Heart left ventricle (tissue), 16 donors: ENCODE measurements at regions not wholly inside any gene's neighbourhood (a gene's known extent, or its start where the extent isn't known, plus 50 kb on each side); places are given as distances from the start of the nearest gene placed in this dataset.
"Not testable (repeated sequence)": the region's sequence is repeated elsewhere in the genome, so short reads cannot be mapped to it uniquely, and the experiment has no call there.

Source experiments
- ATAC-seq, 4 donors: fragments of 200-7000 bp; cut with Tn5 transposase; one replicate each; pipeline ENCODE4 v1.9.1; 2020 to 2022; ENCODE audit warnings: moderate library complexity in 4 of 4, mild to moderate bottlenecking in 3 of 4, moderate number of reproducible peaks in 1 of 4
- DNase-seq, 5 donors: peaks; one replicate each; pipeline ENCODE4 v3.0.0-alpha.2; 2020
- H3K27ac ChIP-seq, 12 donors: fragments of 200-600 bp; sonication (generic) in 4 of 12; one replicate each; pipeline versions ENCODE4 v1.5.0 to v1.8.0; 2016 to 2022; ENCODE audit warnings: mild to moderate bottlenecking in 2 of 12
- H3K27me3 ChIP-seq, 9 donors: fragments of 200-600 bp; sonication (generic) in 2 of 9; one replicate each; pipeline versions ENCODE4 v1.5.1 to v1.8.0; 2016 to 2022; ENCODE audit warnings: mild to moderate bottlenecking in 3 of 9
- H3K36me3 ChIP-seq, 9 donors: fragments of 200-600 bp; sonication (generic) in 2 of 9; one replicate each; pipeline versions ENCODE4 v1.5.0 to v1.8.0; 2018 to 2022; ENCODE audit warnings: mild to moderate bottlenecking in 2 of 9
- H3K4me1 ChIP-seq, 12 donors: fragments of 200-600 bp; sonication (generic) in 4 of 12; one replicate each; pipeline versions ENCODE4 v1.5.0 to v1.8.0; 2016 to 2022; ENCODE audit warnings: mild to moderate bottlenecking in 3 of 12
- H3K4me3 ChIP-seq, 12 donors: fragments of 200-600 bp; sonication (generic) in 4 of 12; one replicate each; pipeline versions ENCODE4 v1.5.0 to v1.8.0; 2017 to 2022; ENCODE audit warnings: mild to moderate bottlenecking in 9 of 12, moderate library complexity in 4 of 12
- H3K9me3 ChIP-seq, 12 donors: fragments of 200-600 bp; sonication (generic) in 4 of 12; one replicate each; pipeline versions ENCODE4 v1.5.0 to v1.8.0; 2016 to 2022; ENCODE audit warnings: mild to moderate bottlenecking in 1 of 12
- CTCF ChIP-seq, 12 donors: fragments of 200-600 bp; sonication (generic) in 4 of 12; IDR thresholded peaks; one replicate each; pipeline versions ENCODE4 v1.5.0 to v1.8.0; 2018 to 2022; ENCODE audit warnings: antibody characterized with exemption in 12 of 12, mild to moderate bottlenecking in 5 of 12
- POLR2A ChIP-seq, 2 donors: fragments of 450-650 bp; IDR thresholded peaks; one replicate each; pipeline ENCODE4 v1.6.1; 2017; ENCODE audit warnings: antibody characterized with exemption in 2 of 2, mild to moderate bottlenecking in 2 of 2, moderate library complexity in 2 of 2
- WGBS, 4 donors: extraction: QIAGEN DNeasy Blood & Tissue Kit in 2 of 4; methylation state at CpG; one replicate each; pipeline versions ENCODE4 v1.1.5 to v1.1.7; 2013 to 2018; 5-methylcytosine and 5-hydroxymethylcytosine counted together
- intact Hi-C, 10 donors: fragments of 100-400 bp; cut with DNase I; formaldehyde crosslinking; loops; one replicate each; pipeline versions ENCODE4 v1.11.1 to v1.14.2; 2022
- donor health status: ischemic (EF 13 %, LVEDD 7.1; RV severe dilation, severe dysfunction).
- donor health status: healthy with polysubstance abuse.
- donor health status: DM: no; HTN: yes; CAD: no.
- donor health status: DM: no; HTN: no; CAD: no.
- donor health status: ischemic (EF 25% LVEDD 6.9; RV normal size, moderate dysfunction).
- donor health status: ischemic (EF 25% LVEDD 5.7; RV mildly dilated, moderate dysfunction).
- donor health status: healthy.
- donor health status: DM: yes; HTN: yes; CAD: no.
- donor health status: ischemic (EF 35%, LVEDD 5.7; RV mildly dilated, moderate dysfunction).
- donor health status: nonischemic (EF 11% LVEDD 7.7; RV severe dilation, severe dysfunction).
- donor health status: DM: yes; HTN: yes; CAD: no.
- donor health status: PGD.
- donor health status: ischemic (EF 29% LVEDD 5.4; RV normal size, mild dysfunction).
- donor health status: nonischemic (EF 23%, LVEDD 6.1; RV moderate dilation, normal function).

- no peak overlapping the region for H3K4me3 ChIP-seq
- DNase-seq (no peak), ATAC-seq (no peak)
- H3K27ac ChIP-seq = no peak overlapping the region
- no peaks in the 10 kb centered on the region for H3K4me1 ChIP-seq
- WGBS, 4 donors = 84 to 90% (median 88%) methylated on average over 4 of the region's 4 CpGs
- peaks cover 0 to 3% (median 0%) of the 10 kb centered on the region in 9 donors for H3K27me3 ChIP-seq
- intact Hi-C loops = no loop called here
- TF ChIP-seq CTCF (IDR thresholded peaks at IDR 0.05) (no peak), POLR2A (IDR thresholded peaks at IDR 0.05) (no peak)
- H3K9me3 ChIP-seq = no peaks in the 10 kb centered on the region
- no peaks in the 10 kb centered on the region for H3K36me3 ChIP-seq
Observed at GRCh38 chr7:19351341-19352304, 206.4 kb upstream of the FERD3L start.

- no peak overlapping the region for H3K27ac ChIP-seq
- no peaks in the 10 kb centered on the region for H3K36me3 ChIP-seq
- H3K4me1 ChIP-seq = no peaks in the 10 kb centered on the region
- no peak for TF ChIP-seq POLR2A (IDR thresholded peaks at IDR 0.05)
- no peak for TF ChIP-seq CTCF (IDR thresholded peaks at IDR 0.05)
- ATAC-seq (no peak), DNase-seq (no peak)
- H3K4me3 ChIP-seq = no peak overlapping the region
- WGBS, 4 donors = 88 to 94% (median 93%) methylated on average over 11 of the region's 11 CpGs
- H3K27me3 ChIP-seq = no peaks in the 10 kb centered on the region
- intact Hi-C loops = no loop called here
- peaks cover 0 to 7% (median 0%) of the 10 kb centered on the region in 12 donors for H3K9me3 ChIP-seq
Observed at GRCh38 chr7:19339512-19339911, 194.3 kb upstream of the FERD3L start.

- H3K4me1 ChIP-seq, ATAC-seq, H3K4me3 ChIP-seq, H3K9me3 ChIP-seq, H3K27ac ChIP-seq, DNase-seq, H3K27me3 ChIP-seq, H3K36me3 ChIP-seq, intact Hi-C loops: not testable (repeated sequence)
- WGBS, 4 donors = 88 to 95% (median 90%) methylated on average over 3 of the region's 3 CpGs
Observed at GRCh38 chr7:19338512-19338911, 193.3 kb upstream of the FERD3L start.

- DNase-seq = no peak
- no peaks in the 10 kb centered on the region for H3K27me3 ChIP-seq
- no peaks in the 10 kb centered on the region for H3K36me3 ChIP-seq
- H3K4me1 ChIP-seq = no peaks in the 10 kb centered on the region
- WGBS, 4 donors = 47 to 55% (median 53%) methylated on average over 2 of the region's 2 CpGs
- no peak overlapping the region for H3K4me3 ChIP-seq
- ATAC-seq = no peak
- intact Hi-C loops = no loop called here
- no peak overlapping the region for H3K27ac ChIP-seq
- TF ChIP-seq POLR2A (IDR thresholded peaks at IDR 0.05) (no peak), CTCF (IDR thresholded peaks at IDR 0.05) (no peak)
- H3K9me3 ChIP-seq = peaks cover 0 to 7% (median 0%) of the 10 kb centered on the region in 12 donors
Observed at GRCh38 chr7:19336836-19337383, 191.7 kb upstream of the FERD3L start.
